Right lobe of liver (tissue), 6 donors: ENCODE measurements at regions not wholly inside any gene's neighbourhood (a gene's known extent, or its start where the extent isn't known, plus 50 kb on each side); places are given as distances from the start of the nearest gene placed in this dataset.

Experiments
- ATAC-seq, 4 donors: fragments of 200-7000 bp; cut with Tn5 transposase; one replicate each; pipeline ENCODE4 v1.9.1; 2020; ENCODE audit warnings: mild to moderate bottlenecking in 4 of 4, moderate library complexity in 4 of 4
- DNase-seq, 3 donors: peaks; one replicate each; pipeline ENCODE4 v3.0.0-alpha.2; 2020
- H3K27ac ChIP-seq, 3 donors: fragments of 200-600 bp; one replicate each; pipeline ENCODE4 v1.8.0; 2022
- H3K27me3 ChIP-seq, 2 donors: fragments of 200-600 bp; one replicate each; pipeline ENCODE4 v1.8.0; 2022
- H3K36me3 ChIP-seq, 4 donors: fragments of 200-600 bp; sonication (generic) in 1 of 4; one replicate each; pipeline versions ENCODE4 v1.5.1 to v1.8.0; 2017 to 2022; ENCODE audit warnings: control low read depth in 1 of 4
- H3K4me1 ChIP-seq, 4 donors: fragments of 200-600 bp; sonication (generic) in 1 of 4; one replicate each; pipeline versions ENCODE4 v1.5.1 to v1.8.0; 2017 to 2022; ENCODE audit warnings: control low read depth in 1 of 4
- H3K4me3 ChIP-seq, 3 donors: fragments of 200-600 bp; one replicate each; pipeline ENCODE4 v1.8.0; 2022
- H3K9me3 ChIP-seq, 4 donors: fragments of 200-600 bp; sonication (generic) in 1 of 4; one replicate each; pipeline versions ENCODE4 v1.5.1 to v1.8.0; 2017 to 2022; ENCODE audit warnings: control low read depth in 1 of 4
- POLR2A ChIP-seq: fragments of 450-650 bp; IDR thresholded peaks from one replicate; pipeline ENCODE4 v1.6.1; 2017; ENCODE audit warnings: antibody characterized with exemption, mild to moderate bottlenecking
- WGBS: methylation state at CpG from one replicate; pipeline ENCODE4 v1.1.6; 2018; ENCODE audit warnings: low coverage, low lambda C conversion rate; ENCODE audit not compliant: insufficient coverage; ENCODE audit errors: missing lambda C conversion rate; 5-methylcytosine and 5-hydroxymethylcytosine counted together
- intact Hi-C, 2 donors: fragments of 100-400 bp; cut with DNase I; formaldehyde crosslinking; loops; one replicate each; pipeline versions ENCODE4 v1.11.2 to v1.14.1; 2022
- TF ChIP-seq, protein P1 (sequence below), 4 donors: fragments of 200-600 bp in 3 of 4; fragments of 450-650 bp in 1 of 4; IDR thresholded peaks; one replicate each; pipeline versions ENCODE4 v1.5.1 to v1.8.0; 2016 to 2022; ENCODE audit warnings: antibody characterized with exemption in 4 of 4, mild to moderate bottlenecking in 2 of 4
- donor health status: DM: no; HTN: yes; CAD: no.
- donor health status: DM: no; HTN: no; CAD: no.
- donor health status: DM: no; HTN: no; CAD: no.
- donor health status: DM: no; HTN: yes; CAD: no.
- donor health status: DM: no; HTN: yes; CAD: no.

DNA sequence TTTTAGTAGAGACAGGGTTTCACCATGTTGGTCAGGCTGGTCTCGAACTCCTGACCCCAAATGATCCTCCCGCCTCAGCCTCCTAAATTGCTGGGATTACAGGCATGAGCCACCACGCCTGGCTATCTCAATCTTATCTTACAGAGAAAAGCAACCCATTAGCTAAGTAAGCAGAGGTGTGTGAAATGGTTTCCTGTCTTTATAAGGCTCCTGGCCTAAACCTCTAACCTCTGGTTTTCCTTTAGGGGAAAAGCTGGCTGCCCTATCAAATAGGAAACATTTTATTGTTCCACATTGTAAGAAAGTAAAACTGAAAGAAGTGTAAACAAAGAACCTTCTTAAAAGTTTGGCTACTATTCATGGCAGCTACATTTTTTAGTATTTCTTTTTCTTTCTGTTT lies 78.3 kb upstream of the MORC3 start:
- 70% methylated on average over 3 of the region's 3 CpGs for WGBS
- TF ChIP-seq, protein P1, sequence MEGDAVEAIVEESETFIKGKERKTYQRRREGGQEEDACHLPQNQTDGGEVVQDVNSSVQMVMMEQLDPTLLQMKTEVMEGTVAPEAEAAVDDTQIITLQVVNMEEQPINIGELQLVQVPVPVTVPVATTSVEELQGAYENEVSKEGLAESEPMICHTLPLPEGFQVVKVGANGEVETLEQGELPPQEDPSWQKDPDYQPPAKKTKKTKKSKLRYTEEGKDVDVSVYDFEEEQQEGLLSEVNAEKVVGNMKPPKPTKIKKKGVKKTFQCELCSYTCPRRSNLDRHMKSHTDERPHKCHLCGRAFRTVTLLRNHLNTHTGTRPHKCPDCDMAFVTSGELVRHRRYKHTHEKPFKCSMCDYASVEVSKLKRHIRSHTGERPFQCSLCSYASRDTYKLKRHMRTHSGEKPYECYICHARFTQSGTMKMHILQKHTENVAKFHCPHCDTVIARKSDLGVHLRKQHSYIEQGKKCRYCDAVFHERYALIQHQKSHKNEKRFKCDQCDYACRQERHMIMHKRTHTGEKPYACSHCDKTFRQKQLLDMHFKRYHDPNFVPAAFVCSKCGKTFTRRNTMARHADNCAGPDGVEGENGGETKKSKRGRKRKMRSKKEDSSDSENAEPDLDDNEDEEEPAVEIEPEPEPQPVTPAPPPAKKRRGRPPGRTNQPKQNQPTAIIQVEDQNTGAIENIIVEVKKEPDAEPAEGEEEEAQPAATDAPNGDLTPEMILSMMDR (IDR thresholded peaks at IDR 0.05) = no peak
- no peak for TF ChIP-seq POLR2A
- Histone ChIP-seq H3K9me3 (no peaks in the 10 kb centered on the region), H3K36me3 (peaks cover 0 to 40% (median 0%) of the 10 kb centered on the region in 4 donors), H3K4me1 (peaks cover 0 to 6% (median under 1%) of the 10 kb centered on the region in 4 donors), H3K4me3 (no peak overlapping the region), H3K27me3 (no peaks in the 10 kb centered on the region), H3K27ac (no peak overlapping the region)
- ATAC-seq (peak in 1 of 4 donors; percentile 15), DNase-seq (no peak)
- intact Hi-C loops = no loop called here

GRCh38 chr21:36245115-36245514 lies 74.9 kb upstream of the MORC3 start:
- no peak for DNase-seq
- Histone ChIP-seq H3K4me3 (no peak overlapping the region), H3K27ac (no peak overlapping the region), H3K36me3 (peaks cover 0 to 52% (median 3%) of the 10 kb centered on the region in 4 donors), H3K4me1 (peaks cover 0 to 6% (median under 1%) of the 10 kb centered on the region in 4 donors), H3K9me3 (no peaks in the 10 kb centered on the region), H3K27me3 (no peaks in the 10 kb centered on the region)
- intact Hi-C loops = no loop called here
- 98% methylated on average over 12 of the region's 24 CpGs for WGBS
- TF ChIP-seq POLR2A = no peak
- TF ChIP-seq, protein P1 (IDR thresholded peaks at IDR 0.05) = no peak
- ATAC-seq = peak in 1 of 4 donors; percentile 16

- peak in 1 of 4 donors; percentile 9 for ATAC-seq
- no peak overlapping the region for H3K4me3 ChIP-seq
- H3K27ac ChIP-seq = no peak overlapping the region
- 42% methylated on average over 3 of the region's 18 CpGs for WGBS
- DNase-seq = no peak
- H3K4me1 ChIP-seq = peaks cover 0 to 6% (median under 1%) of the 10 kb centered on the region in 4 donors
- TF ChIP-seq, protein P1 (IDR thresholded peaks at IDR 0.05) = no peak
- no peak for TF ChIP-seq POLR2A
- no peaks in the 10 kb centered on the region for H3K27me3 ChIP-seq
- peaks cover 0 to 53% (median 3%) of the 10 kb centered on the region in 4 donors for H3K36me3 ChIP-seq
- intact Hi-C loops = no loop called here
- H3K9me3 ChIP-seq = no peaks in the 10 kb centered on the region
Observed at GRCh38 chr21:36245649-36246048, 74.3 kb upstream of the MORC3 start.

DNA sequence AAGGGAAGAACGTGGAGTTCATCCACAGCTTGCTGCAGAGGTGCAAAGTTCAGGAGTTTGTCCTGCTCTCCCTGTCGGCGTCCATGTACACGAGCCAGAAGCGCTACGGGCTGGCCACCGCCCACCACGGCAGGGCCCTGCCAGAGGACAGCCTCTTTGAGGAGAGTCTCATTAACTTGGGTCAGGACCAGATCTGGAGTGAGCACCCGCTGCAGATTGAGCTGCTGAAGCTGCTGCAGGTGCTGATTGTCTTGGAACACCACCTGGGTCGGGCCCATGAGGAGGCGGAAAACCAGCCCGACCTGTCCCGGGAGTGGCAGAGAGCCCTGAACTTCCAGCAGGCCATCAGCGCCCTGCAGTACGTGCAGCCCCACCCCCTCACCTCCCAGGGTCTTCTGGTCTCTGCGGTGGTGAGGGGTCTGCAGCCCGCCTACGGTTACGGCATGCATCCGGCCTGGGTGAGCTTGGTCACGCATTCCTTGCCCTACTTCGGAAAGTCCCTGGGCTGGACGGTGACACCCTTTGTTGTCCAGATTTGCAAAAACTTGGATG lies 73.8 kb upstream of the MORC3 start:
- no peaks in the 10 kb centered on the region for H3K27me3 ChIP-seq
- intact Hi-C loops = no loop called here
- 20% methylated on average over 1 of the region's 23 CpGs for WGBS
- DNase-seq (peak; percentile 52 to 87 (median 72)), ATAC-seq (peak; percentile 81 to 93 (median 91))
- H3K36me3 ChIP-seq = peaks cover 0 to 56% (median 3%) of the 10 kb centered on the region in 4 donors
- H3K4me1 ChIP-seq = peaks cover 0 to 6% (median under 1%) of the 10 kb centered on the region in 4 donors
- no peaks in the 10 kb centered on the region for H3K9me3 ChIP-seq
- no peak overlapping the region for H3K4me3 ChIP-seq
- H3K27ac ChIP-seq = no peak overlapping the region
- TF ChIP-seq, protein P1 (IDR thresholded peaks at IDR 0.05) = no peak
- TF ChIP-seq POLR2A = no peak
